NCI-H69 (cell line): ENCODE measurements at regions not wholly inside any gene's neighbourhood (a gene's known extent, or its start where the extent isn't known, plus 50 kb on each side); places are given as distances from the start of the nearest gene placed in this dataset.
"Not testable (repeated sequence)": the region's sequence is repeated elsewhere in the genome, so short reads cannot be mapped to it uniquely, and the experiment has no call there.

Experiments used
- DNase-seq: peaks from one replicate; lab custom pipeline; 2025; lab: John Stamatoyannopoulos, UW

DNA sequence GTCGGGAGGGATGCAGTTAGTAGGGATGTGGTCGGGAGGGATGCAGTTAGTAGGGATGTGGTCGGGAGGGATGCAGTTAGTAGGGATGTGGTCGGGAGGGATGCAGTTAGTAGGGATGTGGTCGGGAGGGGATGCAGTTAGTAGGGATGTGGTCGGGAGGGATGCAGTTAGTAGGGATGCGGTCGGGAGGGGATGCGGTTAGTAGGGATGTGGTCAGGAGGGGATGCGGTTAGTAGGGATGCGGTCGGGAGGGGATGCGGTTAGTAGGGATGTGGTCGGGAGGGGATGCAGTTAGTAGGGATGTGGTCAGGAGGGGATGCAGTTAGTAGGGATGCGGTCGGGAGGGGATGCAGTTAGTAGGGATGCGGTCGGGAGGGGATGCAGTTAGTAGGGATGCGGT lies 96.2 kb downstream of the BDH1 start:
- not testable (repeated sequence) for DNase-seq

DNA sequence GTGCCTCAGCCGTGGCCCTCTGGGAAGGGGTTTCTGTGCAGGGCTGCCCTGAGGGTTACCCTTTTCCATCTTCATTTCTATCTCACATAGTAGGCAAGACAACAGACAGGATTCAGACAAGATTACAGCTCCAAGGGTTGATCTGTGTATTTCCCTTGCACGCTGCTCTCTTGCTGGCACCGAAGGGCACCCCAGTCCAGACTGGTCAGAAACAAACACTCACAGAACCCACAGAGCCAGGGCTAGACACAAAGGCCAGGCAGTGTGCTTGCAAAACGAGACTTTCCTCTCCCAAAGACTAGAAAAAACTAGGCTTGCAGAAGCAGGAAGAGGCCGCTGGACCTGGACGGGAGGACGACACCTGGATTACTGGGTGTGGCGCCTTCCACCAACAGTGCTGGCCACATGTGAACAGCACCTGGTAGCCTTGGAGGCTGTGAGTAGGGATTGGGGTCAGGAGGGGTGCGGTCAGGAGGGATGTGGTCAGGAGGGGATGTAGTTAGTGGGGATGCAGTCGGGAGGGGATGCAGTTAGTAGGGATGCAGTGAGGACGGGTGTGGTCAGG lies 96.8 kb downstream of the BDH1 start:
- no peak for DNase-seq

DNA sequence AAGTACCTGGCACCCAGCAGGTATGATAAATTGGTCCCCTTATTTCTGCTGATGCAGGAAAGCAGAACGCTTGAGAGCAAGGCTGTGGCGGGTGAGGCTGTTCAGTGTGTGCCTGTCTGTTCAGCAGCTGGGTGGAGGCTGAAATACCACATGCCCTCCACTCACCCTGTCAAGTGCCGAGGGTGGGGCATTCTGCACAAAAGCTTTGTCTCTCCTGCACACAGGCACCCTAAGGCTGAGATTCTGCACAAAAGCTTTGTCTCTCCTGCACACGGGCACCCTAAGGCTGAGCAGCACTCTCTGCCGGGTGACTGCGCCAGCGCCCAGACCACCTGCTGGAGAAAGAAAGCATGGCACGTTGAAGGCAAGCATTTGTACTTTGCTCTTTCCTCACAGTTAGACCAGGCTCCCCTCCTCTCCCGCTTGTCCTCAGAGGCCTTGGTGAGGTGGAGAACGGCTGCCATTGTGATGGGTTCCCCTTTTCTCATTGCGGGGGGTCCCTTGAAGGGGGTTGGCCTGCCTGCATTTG lies 97.5 kb downstream of the BDH1 start:
- DNase-seq: no peak

DNA sequence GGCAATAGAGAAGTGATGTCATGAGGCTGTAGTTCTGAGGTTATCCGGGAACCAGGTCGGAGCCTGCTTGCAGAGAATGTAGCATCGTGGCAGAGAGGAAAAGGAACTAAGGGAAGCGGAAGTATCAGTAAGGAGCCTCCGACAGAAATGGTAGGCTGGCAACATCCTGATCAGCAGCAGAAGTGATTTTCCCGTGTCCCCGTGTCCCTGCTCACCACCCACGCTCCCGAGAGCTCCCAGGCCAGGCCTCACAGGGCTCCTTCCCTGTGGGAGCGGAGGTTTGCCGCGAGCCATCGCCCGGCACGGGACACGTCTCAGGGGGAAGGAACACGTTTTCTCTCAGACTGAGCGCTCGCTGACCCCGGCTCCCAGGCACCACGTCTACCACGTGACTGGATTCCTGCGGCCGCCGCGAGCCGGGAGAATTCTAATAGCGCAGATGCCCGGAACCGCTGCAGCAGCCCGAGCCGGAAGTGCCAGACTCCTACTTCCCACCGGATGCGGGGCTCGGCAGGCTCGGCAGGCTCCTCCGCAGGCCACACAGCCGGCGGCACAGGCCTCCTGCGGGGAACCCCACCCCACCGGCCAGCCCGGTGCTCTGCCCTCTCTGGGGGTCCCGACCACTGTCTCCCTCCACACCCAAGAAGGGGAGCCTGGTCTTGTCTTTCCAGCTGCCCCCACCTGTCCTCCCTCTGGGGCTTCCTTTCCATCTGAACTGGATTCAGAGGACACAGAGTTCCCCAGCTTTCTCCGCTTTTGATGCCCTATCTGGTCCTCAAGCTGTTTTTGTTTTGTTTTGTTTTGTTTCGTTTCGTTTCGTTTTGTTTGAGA lies 99.3 kb downstream of the BDH1 start:
- no peak for DNase-seq

DNA sequence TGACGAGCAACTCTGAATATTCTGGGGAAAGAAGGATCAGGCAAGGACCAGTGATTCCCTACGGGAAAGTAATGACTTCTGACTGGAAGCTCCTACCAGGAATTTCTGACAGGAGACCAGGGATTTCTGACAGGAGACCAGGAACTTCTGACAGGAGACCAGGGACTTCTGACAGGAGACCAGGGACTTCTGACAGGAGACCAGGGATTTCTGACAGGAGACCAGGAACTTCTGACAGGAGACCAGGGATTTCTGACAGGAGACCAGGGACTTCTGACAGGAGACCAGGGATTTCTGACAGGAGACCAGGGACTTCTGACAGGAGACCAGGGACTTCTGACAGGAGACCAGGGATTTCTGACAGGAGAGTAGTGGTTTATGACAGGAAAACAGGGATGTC lies 100.9 kb downstream of the BDH1 start:
- not testable (repeated sequence) for DNase-seq

DNA sequence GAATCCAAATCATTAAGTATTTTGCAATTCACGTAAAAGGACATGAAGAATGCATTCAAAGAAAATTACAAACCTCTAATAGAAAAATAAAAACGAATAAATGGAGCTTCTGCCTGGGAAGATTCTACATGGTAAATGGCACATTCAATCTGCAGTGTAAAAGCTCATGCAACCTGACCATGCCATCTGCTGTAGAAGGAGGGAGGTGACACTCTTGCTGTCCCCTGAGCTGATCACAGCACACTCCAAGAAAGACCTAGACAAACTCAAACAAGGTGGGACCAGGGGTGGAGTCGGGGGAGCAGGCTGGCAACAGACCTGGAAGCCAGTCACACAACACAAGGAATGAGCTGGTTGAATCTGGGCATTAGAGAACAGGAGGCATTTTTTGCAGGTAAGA lies 101.8 kb downstream of the BDH1 start:
- DNase-seq: peak; percentile 25

DNA sequence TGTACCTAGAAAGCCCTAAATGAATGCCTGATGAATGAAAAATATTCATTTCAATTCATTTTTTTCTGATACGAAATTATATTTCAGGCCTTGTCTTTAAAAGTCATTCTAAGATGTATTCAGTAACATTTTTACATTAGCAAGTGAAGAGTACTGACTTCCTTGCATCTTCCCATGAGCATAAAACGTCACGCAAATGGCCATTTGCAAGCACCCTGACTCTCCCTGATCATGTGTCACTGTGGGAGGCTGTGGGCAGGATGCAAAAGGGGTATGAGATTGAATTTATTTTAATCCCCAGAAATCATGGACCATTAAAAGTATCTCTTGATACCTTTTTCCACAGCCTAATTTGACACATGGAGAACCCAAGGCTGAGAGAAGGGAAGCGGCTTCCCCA lies 105.0 kb downstream of the BDH1 start:
- no peak for DNase-seq

DNA sequence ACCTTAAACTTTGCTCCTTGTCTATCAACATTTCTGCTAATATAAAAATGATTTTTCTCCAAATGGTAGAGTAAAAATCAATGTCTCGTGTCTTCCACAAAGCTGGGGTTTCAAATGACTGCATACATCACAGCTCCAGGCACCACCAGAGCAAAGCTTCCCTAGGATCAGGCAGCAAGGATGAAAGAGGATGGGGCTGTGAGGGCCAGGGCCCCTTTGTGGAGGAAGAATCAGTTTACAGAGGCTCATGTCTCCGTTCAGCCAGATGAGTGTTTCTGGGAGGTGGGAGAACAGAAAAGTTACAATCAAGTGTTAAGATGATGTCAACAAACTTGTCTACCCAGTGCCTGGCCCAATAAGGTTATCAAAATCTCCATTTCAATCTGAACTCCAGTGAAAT lies 105.5 kb downstream of the BDH1 start:
- no peak for DNase-seq

DNA sequence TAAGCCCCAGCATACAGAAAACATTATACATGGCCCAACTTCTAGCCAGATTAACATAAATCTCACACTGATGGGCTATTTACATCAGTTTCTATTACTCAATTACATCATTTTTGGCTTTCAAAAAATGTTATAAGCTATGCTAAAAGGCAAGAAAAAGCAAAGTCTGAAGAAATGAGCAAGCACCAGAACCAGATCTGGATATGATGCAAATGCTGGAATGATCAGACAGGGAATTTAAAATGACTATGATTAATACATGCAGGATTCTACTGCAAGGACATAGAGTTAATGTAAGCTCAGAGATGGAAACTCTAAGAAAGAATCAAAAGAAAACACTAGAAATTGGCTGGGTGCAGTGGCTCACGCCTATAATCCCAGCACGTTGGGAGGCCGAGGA lies 106.6 kb downstream of the BDH1 start:
- DNase-seq: not testable (repeated sequence)

DNA sequence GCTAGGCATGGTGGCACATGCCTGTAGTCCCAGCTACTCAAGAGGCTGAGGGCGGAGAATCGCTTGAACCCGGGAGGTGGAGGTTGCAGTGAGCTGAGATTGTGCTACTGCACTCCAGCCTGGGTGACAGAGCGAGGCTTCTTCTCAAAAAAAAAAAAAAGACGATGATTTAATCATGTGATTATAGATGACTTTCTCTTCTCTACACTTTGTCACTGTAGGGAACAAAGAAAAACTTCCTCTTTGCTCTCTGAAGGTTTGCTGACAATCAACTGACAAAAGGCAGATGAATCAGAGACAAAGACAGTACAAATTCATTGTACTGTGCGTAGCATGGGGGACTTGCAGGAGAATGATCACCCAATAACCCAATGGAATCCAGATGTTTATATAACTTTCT lies 108.0 kb downstream of the BDH1 start:
- DNase-seq: not testable (repeated sequence)

DNA sequence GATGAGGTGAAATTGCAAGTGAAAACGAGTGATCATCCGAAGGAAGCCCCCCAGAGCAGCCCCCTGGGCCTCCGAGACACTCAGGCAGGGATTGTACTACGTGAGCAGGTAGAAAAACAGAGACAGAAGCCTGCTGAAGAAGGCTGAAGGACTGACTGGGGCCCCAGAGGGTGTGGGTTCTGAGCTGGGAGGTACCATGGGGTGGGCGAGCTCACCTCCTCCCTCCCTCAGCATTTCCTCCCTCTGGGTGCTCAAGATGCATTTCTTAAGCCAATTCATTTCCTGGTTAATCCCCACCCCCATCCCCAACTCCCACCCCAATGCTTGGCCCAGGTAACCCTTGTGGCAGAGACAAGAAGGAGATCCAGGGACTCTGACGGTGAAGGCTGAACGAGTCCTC lies 108.7 kb downstream of the BDH1 start:
- DNase-seq: no peak

DNA sequence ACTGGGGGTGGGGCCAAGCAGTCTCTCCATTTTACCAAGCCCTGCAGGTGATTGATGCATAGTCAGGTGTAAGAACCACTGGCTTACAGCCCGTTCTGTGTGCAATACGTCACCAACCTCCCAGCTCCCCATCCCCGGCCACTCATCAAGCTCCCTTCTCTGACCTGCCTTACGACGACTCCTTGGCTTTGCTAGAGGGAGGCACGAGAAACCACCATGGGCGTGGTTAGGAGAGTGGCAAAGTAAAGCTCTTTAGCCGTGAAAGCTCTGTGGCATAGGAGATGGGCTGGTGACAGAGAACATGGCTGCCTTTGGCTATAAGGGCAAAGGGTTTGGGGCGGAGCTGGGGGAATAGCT lies 109.1 kb downstream of the BDH1 start:
- DNase-seq: peak; percentile 22

DNA sequence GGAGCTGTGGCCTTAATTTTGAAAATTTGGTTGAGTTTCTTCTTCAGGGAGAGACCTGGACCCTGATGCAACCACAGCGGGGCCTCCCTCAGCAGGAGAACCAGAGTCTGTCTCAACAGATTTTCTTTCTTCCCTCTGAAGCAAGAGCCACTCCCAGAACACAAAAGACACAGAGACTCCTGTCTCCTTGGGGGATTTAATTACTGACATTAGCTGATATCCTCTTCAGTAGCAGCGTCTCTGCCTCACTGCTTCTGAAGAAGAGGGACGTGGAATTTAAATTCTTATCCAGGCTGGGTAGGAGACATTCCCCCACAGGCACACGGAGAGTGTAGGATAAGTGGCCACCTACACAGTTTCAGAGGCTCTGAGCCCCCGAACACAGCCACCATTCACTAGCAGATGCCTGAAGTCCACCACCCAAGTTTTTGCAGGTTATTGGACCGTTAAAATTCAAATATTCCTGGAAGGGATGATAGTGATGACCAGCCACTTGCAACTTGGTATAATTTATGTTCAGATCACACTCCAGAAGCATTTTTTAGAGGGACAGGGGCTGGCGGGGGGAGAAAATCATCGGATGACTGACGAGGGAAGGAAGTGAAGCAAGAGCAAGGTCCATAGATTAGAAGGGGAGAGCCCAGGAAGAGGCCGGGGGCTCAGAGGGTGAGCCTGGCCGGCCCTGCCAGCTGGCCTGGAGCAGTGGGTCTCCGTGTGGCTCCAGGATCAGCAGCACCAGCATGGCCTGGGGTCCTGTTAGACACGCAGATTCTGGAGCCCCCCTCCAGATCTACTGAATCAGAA lies 109.7 kb downstream of the BDH1 start:
- peak; percentile 41 for DNase-seq

DNA sequence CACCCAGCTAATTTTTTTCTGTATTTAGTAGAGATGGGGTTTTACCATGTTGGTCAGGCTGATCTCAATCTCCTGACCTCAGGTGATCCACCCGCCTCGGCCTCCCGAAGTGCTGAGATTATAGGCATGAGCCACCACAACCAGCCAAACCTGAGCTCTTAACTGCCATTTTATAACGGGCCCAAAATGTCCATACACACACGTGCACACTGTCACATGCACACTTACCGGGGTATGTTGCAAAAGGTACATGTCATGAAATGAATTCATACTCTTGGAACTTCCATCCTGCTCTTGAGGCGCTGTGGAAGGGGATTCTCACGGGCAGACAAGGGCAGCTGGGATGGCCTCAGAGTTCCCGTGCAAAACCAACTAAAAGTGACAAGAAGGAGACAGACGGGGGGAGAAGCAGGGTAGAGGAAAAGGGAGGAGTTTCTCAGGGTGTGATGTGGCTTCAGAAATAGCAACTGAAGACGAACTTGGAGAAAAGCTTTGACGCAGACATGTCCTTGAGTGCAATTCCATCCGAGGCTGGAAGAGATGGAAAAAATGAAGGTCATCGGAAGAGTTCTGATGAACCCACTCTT lies 110.9 kb downstream of the BDH1 start:
- DNase-seq: no peak

DNA sequence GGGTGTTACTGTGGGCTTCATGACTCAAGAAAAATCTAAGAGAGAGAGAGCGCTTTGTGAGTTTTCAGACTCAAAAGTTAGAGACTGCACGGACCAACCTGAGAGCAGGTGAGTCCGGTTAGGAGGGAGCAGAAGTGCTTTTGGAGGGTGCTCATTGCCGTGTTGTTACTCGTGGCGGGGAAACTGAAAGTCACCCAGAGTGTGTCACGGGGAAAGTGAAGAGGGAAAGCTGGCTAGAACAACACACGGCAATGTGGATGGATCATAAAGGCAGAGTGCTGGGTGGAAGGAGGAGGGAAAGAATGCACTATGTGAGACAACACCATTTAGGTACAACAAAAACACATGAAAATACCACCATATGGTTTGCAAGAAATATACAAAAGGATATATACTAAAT lies 112.3 kb downstream of the BDH1 start:
- DNase-seq: no peak

DNA sequence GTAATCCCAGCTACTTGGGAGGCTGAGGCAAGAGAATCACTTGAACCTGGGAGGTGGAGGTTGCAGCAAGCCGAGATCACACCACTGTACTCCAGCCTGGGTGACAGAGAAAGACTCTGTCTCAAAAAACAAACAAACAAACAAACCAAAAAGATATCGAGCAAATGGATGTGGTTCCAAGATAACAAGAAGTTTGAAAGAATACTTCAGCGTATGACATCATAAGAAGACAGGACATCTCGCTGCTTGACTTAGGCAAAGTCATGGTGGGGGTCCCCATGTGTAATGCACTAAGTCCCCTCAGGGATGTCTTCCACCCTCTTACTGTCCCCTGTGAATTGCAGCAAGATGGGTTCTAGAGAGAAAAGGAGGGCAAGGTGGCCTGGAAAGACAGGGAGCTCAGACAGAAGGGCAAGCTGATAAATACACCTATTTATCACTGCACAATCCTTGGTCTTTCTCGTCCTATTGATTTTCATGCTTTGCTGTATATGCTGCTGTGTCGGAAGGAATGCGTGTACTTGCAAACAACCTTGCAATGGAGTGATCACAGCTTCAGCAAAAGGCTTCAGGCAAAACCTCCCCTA lies 115.0 kb downstream of the BDH1 start:
- DNase-seq: no peak

DNA sequence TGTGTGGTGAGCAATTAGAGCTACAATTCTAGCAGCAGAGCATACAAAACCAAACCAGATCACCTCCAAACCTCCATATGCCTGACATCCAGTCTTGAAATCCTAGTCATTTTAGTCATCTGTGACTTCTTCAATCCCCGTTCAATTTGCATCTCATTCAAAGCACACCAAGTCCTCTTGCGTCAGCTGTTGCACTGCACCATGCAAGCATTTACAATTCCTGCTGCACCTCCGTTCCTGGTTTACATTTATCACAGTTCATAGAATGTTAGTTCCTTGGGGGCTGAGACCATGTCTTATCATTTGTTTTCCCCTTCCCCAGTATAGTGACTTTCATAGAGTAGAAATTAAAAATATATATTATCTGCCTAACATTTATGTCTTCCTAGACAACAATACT lies 116.9 kb downstream of the BDH1 start:
- DNase-seq: no peak

DNA sequence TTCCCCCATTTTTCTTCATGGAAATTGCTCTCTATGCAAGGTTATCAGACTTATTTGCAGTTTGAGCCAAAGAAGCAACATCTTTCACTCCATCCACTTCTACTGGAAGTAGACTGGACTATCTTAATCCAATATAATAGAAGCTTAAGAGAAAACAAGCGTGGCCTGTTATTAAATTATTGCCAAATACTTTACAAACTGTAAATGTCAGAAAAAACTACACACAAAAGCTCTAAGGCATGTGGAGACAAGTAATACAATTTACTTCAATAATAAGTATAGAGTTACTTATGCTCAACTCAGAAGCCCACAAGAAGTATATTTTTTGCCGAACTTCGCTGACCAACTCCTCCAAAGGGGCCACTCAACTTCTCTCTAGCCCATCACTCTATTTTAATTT lies 120.3 kb downstream of the BDH1 start:
- DNase-seq: no peak

DNA sequence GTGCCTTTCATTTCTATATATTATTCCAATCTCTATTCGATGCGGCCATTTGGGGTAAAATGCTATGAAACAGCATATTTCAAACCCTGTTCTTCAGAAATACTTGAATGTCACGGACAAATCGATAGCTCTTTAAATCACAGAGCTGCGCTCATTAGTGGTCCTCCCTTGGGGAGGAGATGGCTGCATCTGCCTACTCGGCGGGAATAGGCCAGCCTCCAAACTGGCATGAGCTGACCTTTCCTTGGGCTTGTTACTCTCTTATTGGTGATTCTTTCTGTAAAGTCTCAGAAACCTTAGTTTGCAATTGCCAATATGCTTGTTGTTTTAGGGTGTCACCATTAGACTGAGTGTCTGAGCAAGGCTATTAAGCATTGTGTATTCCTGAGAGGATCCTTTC lies 120.9 kb downstream of the BDH1 start:
- no peak for DNase-seq

DNA sequence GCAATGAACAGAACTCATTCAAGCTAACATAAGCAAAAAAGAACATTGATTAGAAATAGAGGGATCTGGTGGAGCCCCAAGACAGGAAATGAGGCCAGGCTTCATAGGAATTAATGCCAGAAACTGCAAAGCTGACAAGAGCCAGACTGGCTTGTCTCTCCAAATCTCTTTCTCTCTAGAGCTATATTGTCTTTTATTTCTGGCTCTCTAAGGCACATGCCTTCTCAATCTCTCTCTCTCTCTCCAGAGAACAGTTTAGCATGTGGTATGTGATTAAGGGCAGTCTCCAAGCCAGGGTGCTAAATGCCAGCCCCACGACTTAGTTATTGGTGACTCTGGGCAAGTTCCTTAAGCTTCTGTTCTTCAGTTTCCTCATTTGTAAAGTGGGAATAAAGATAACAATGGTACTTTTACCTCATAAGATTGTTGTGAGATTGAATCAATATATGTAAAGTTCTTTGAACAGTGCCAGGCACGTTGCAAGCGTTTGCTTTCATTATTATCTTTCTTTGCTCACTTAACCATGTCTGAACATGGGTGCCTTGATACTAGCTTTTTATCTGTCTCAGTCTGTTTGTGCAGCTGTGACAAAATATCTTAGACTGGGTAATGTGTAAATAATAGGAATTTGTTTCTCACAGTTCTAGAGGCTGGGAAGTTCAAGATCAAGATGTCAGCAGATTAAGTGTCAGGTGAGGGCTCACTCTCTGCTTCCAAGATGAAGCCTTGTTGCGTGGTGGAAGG lies 123.2 kb downstream of the BDH1 start:
- no peak for DNase-seq

DNA sequence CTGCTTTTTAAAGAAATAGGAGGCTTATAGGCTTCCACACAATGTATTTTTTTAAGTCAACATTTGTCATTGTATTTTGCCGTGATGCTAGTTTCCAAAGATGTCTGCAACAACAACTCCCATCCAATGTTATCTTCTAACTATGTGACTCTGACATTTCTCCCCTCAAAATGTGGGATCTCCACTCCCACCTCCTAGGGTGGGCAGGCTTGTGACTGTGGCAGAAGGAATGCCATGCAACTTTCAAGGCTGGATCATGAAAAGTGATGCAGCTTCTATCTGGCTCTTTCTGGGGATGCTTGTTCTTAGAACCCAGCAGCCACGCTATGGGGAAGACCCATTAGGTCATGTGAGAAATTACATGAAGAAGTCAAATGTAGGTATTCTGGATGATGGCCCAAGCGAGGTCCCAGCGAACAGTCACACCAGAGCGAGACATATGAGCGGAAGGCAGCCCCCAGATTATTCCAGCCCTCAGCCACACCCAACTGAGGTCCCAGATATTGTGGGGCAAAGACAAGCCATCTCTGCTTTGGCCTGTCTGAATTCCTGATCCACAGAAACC lies 124.3 kb downstream of the BDH1 start:
- DNase-seq: no peak
